ENCODE measurements at regions not wholly inside any gene's neighbourhood (a gene's known extent, or its start where the extent isn't known, plus 50 kb on each side); places are given as distances from the start of the nearest gene placed in this dataset.
"Not testable (repeated sequence)": the region's sequence is repeated elsewhere in the genome, so short reads cannot be mapped to it uniquely, and the experiment has no call there.

GRCh38 chr17:77610972-77611521 lies 347.5 kb upstream of the TNRC6C start:
- no peak for DNase-seq (ENCODE audit: low spot score)

GRCh38 chr17:77611791-77612502 lies 346.6 kb upstream of the TNRC6C start:
- DNase-seq (ENCODE audit: low spot score), result no peak

GRCh38 chr17:77613218-77613617 lies 345.3 kb upstream of the TNRC6C start:
- no peak for DNase-seq (ENCODE audit: low spot score)

GRCh38 chr17:77613627-77614026 lies 344.9 kb upstream of the TNRC6C start:
- DNase-seq (ENCODE audit: low spot score), result no peak

GRCh38 chr17:77615703-77616253 lies 342.7 kb upstream of the TNRC6C start:
- no peak for DNase-seq (ENCODE audit: low spot score)

- no peak for DNase-seq (ENCODE audit: low spot score)
These were observed 342.2 kb upstream of the TNRC6C start for GRCh38 chr17:77616254-77616731.

- DNase-seq (ENCODE audit: low spot score), result no peak
These were observed 341.0 kb upstream of the TNRC6C start for GRCh38 chr17:77617516-77617915.

GRCh38 chr17:77618173-77618572 lies 340.3 kb upstream of the TNRC6C start:
- DNase-seq (ENCODE audit: low spot score), result no peak

DNA sequence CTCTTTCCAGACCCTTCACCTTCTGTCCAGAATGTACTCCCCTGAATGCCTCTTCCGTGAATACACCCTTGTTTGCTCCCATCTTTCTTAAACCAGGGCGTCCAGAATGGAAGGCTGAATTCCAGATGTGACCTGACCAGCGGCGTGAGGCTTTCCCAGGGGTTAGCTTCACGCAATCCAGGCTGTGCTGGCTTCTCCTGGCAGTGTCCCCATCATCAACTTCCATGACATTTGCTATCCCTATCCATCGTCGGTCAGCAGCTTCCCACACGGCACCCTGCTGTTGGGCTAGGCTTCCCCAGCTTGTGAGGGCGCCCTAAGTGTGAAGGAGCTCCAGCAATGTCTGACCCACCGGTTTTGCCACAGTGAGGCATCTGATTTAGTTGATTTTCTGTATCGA lies 339.8 kb upstream of the TNRC6C start:
- DNase-seq (ENCODE audit: low spot score), result no peak

DNA sequence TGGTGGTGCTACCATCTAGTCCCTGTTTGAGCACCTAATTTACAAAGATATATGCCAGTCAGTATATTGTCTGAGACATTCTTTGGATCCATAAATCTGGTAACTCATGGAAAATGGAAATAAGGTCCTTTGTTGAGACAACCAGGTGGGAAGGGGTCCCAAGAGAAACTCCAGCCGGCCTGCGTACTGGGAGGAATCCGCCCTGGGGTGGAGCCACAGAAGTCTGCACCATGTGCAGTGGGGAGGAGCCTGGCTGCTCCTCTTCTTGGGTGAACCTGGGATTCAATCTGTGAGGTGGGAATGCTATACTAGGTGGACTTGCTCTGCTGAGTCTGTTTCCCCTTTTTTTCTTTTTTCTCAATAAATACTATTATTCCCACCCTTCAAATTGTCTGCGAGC lies 339.2 kb upstream of the TNRC6C start:
- DNase-seq (ENCODE audit: low spot score), result no peak

GRCh38 chr17:77619851-77620250 lies 338.7 kb upstream of the TNRC6C start:
- DNase-seq (ENCODE audit: low spot score), result no peak

DNA sequence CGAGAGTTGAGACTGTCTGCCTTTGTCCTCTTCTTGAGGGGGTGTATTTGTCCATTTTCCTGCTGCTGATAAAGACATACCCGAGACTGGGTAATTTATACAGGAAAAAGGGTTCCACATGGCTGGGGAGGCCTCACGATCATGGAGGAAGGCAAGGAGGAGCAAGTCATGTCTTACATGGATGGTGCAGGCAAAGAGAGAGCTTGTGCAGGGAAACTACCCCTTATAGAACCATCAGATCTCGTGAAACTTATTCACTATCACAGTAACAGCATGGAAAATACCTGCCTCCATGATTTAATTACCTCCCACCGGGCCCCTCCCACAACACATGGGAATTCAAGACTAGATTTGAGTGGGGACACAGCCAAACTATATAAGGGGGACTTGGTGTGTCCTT lies 338.2 kb upstream of the TNRC6C start:
- DNase-seq (ENCODE audit: low spot score), result no peak

DNA sequence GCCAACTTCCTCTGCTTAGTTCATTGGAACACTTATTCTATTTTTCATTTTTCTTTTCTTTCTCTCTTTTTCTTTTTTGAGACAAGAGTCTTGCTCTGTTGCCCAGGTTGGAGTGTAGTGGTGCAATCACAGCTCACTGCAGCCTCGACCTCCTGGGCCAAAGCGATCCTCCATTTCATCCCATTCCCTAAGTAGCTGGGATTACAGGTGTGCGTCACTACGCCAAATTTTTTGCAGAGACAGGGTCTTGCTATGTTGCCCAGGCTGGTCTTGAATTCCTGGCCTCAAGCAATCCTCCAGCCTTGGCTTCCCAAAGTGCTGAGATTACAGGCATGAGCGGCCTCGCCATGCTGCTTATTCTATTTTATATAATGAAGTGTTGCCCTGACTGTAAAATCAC lies 336.4 kb upstream of the TNRC6C start:
- DNase-seq (ENCODE audit: low spot score), result not testable (repeated sequence)

DNA sequence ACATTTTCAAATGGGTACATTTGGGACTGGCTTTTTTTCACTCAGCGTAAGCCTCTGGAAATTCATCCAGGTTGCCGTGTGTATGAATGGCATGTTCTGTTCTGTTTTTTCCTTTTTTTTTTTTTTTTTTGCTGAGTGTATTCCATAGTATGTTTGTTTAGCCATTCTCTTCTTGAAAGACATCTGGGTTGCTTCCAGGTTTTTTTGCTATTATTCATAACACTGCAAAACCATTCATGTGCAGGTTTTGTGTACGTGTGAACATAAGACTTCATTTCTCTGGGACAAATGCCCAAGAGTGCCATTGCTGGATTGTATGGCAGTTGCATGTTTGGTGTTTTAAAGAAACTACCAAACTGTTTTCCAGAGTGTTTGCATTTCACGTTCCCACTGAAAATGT lies 335.9 kb upstream of the TNRC6C start:
- no peak for DNase-seq (ENCODE audit: low spot score)

DNA sequence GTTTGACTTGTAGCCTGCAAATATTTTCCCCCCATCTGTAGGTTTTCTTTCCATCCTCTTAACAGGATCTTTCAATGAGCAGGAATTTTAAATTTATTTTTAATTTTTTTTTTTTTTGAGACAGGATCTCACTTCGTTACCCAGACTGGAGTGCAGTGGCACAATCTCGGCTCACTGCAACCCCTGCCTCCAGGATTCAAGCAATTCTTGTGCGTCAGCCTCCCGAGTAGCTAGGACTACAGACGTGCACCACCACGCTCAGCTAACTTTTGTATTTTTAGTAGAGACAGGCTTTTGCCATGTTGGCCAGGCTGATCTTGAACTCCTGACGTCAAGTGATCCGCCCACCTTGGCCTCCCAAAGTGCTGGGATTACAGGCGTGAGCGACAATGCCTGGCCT lies 335.2 kb upstream of the TNRC6C start:
- not testable (repeated sequence) for DNase-seq (ENCODE audit: low spot score)

DNA sequence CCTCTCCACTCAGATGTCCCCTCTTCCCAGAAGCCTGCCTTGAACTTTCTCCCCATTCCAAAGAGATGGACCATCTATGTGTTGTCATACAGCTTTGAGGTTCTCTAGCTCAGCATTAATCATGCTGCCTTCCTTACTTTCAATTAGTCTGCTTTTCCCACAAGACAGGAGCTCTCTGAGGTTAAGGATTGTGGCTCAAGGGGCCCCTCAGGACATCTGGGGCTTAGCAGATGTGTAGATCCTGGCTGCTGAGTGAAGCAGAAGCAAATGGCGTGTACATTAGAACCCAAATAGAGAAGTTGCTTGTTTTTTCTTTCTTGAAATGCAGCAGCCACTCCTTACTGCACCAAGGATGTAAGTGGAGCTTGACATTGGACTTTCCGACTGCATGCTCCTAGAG lies 330.5 kb upstream of the TNRC6C start:
- no peak for DNase-seq (ENCODE audit: low spot score)

GRCh38 chr17:77629284-77629683 lies 329.2 kb upstream of the TNRC6C start:
- not testable (repeated sequence) for DNase-seq (ENCODE audit: low spot score)

GRCh38 chr17:77631307-77631706 lies 327.2 kb upstream of the TNRC6C start:
- no peak for DNase-seq (ENCODE audit: low spot score)

GRCh38 chr17:77632619-77633018 lies 325.9 kb upstream of the TNRC6C start:
- no peak for DNase-seq (ENCODE audit: low spot score)

- no peak for DNase-seq (ENCODE audit: low spot score)
These were observed 323.8 kb upstream of the TNRC6C start for GRCh38 chr17:77634710-77635109.

- no peak for DNase-seq (ENCODE audit: low spot score)
These were observed 323.3 kb upstream of the TNRC6C start for GRCh38 chr17:77635176-77635575.

DNA sequence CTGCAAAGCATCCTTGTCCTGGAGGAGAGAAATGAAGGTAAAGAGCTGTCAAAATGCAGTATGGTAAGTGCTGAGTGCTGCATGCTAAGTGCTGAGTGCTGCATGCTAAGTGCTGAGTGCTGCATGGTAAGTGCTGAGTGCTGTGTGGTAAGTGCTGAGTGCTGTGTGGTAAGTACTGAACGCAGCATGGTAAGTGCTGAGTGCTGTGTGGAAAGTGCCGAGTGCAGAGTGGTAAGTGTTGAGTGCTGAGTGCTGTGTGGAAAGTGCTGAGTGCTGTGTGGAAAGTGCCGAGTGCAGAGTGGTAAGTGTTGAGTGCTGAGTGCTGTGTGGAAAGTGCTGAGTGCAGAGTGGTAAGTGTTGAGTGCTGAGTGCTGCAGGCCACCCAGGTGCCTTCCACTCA lies 322.7 kb upstream of the TNRC6C start:
- not testable (repeated sequence) for DNase-seq (ENCODE audit: low spot score)

Measured in SK-N-DZ (cell line).